GM12875 (cell line): ENCODE measurements at regions not wholly inside any gene's neighbourhood (a gene's known extent, or its start where the extent isn't known, plus 50 kb on each side); places are given as distances from the start of the nearest gene placed in this dataset.

Experiments
- H3K4me3 ChIP-seq: one replicate; pipeline ENCODE4 v1.5.1; 2011; ENCODE audit warnings: low read depth, low read length, control low read depth
- TF ChIP-seq, protein P1 (sequence below): IDR thresholded peaks from 2 replicates; pipeline ENCODE4 v1.5.1; 2011; ENCODE audit warnings: low read depth, mild to moderate bottlenecking, control low read depth, inconsistent platforms, low read length, moderate library complexity, borderline replicate concordance; ENCODE audit not compliant: insufficient read depth

- no peak overlapping the region for H3K4me3 ChIP-seq
- TF ChIP-seq, protein P1, sequence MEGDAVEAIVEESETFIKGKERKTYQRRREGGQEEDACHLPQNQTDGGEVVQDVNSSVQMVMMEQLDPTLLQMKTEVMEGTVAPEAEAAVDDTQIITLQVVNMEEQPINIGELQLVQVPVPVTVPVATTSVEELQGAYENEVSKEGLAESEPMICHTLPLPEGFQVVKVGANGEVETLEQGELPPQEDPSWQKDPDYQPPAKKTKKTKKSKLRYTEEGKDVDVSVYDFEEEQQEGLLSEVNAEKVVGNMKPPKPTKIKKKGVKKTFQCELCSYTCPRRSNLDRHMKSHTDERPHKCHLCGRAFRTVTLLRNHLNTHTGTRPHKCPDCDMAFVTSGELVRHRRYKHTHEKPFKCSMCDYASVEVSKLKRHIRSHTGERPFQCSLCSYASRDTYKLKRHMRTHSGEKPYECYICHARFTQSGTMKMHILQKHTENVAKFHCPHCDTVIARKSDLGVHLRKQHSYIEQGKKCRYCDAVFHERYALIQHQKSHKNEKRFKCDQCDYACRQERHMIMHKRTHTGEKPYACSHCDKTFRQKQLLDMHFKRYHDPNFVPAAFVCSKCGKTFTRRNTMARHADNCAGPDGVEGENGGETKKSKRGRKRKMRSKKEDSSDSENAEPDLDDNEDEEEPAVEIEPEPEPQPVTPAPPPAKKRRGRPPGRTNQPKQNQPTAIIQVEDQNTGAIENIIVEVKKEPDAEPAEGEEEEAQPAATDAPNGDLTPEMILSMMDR = no peak
These were observed 110.4 kb upstream of the MAGI3 start for GRCh38 chr1:113279776-113280391.

DNA sequence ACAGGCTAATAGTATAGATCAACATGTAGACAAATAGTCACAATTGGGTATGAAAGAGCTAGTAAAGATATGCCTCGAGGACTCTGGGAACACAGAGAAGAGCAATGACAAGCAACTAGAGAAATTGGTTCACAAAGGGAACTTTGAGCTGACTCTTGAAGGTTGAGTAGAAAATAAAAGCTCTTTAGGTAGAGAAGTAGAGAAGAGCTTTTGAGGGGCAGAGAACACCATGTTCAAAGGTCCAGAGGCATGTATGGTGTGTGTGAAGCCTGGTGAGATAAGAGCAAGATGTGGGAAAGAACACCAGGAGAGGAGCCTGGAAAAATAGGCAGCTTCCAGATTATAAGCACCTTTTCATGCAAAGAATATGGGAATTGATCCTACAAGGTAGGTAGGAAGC, 109.7 kb upstream of the MAGI3 start:
- no peak overlapping the region for H3K4me3 ChIP-seq
- TF ChIP-seq, protein P1 = no peak

- no peak overlapping the region for H3K4me3 ChIP-seq
- TF ChIP-seq, protein P1 = no peak
These were observed 108.8 kb upstream of the MAGI3 start for GRCh38 chr1:113281550-113281949.

- no peak overlapping the region for H3K4me3 ChIP-seq
- TF ChIP-seq, protein P1 = no peak
These were observed 108.1 kb upstream of the MAGI3 start for GRCh38 chr1:113282008-113282892.

- TF ChIP-seq, protein P1 = no peak
- no peak overlapping the region for H3K4me3 ChIP-seq
These were observed 107.4 kb upstream of the MAGI3 start for GRCh38 chr1:113282893-113283285.

GRCh38 chr1:113283914-113284313, 106.4 kb upstream of the MAGI3 start:
- TF ChIP-seq, protein P1 = no peak
- no peak overlapping the region for H3K4me3 ChIP-seq

DNA sequence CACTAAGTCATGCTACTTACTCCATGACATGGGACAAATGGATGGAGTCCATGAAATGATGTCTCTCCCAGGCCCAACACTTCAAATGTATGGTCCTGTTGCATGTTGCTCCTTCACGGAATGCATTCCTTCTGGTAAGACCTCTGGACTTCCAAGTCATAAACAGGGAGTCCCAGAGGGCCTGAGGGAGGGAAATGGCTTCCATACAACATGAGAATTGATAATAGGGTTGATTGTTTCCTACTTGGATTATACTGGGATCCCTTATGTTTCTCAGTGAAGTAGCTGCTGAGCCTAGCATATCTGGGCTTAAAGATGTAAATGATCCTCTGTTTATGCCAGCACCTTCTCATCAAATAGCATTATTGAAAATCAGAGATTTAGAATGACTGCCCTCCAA, 104.2 kb upstream of the MAGI3 start:
- TF ChIP-seq, protein P1 = no peak
- H3K4me3 ChIP-seq = no peak overlapping the region
